HAP-1 (cell line): ENCODE measurements at regions not wholly inside any gene's neighbourhood (a gene's known extent, or its start where the extent isn't known, plus 50 kb on each side); places are given as distances from the start of the nearest gene placed in this dataset.
A peak's percentile ranks its signal among the peaks of the same experiment; 100 is the strongest.
"Not testable (repeated sequence)": the region's sequence is repeated elsewhere in the genome, so short reads cannot be mapped to it uniquely, and the experiment has no call there.

Experiments
- DNase-seq, 2 experiments: peaks; one replicate each; pipeline ENCODE4 v3.0.0-alpha.2; 2016 to 2020; ENCODE audit warnings: low spot score in 2 of 2
- H3K27me3 ChIP-seq: fragments of 250-450 bp; sonication (Bioruptor Pico); 2 replicates; pipeline ENCODE4 v1.5.1; 2020; ENCODE audit warnings: low read depth, mild to moderate bottlenecking, moderate library complexity
- H3K36me3 ChIP-seq: fragments of 250-450 bp; sonication (Bioruptor Pico); replicated peaks from 2 replicates; pipeline ENCODE4 v1.5.1; 2020; ENCODE audit warnings: mild to moderate bottlenecking
- H3K4me1 ChIP-seq: fragments of 250-450 bp; sonication (Bioruptor Pico); 2 replicates; pipeline ENCODE4 v1.5.1; 2020; ENCODE audit warnings: mild to moderate bottlenecking
- H3K4me3 ChIP-seq: fragments of 250-450 bp; sonication (Bioruptor Pico); 2 replicates; pipeline ENCODE4 v1.5.1; 2020; ENCODE audit warnings: mild to moderate bottlenecking, moderate library complexity
- H3K9me3 ChIP-seq: fragments of 250-450 bp; sonication (Bioruptor Pico); 2 replicates; pipeline ENCODE4 v1.5.1; 2020; ENCODE audit warnings: mild to moderate bottlenecking, moderate library complexity
- in situ Hi-C: fragments of 300-500 bp; cut with MboI; formaldehyde crosslinking; loops from 3 replicates; pipeline ENCODE4 v1.14.3; 2020; ENCODE audit warnings: low sequenced_read_pairs, inconsistent platforms, mixed read lengths

- no peak for DNase-seq
- no peaks in the 10 kb centered on the region for H3K27me3 ChIP-seq
- in situ Hi-C loops = no loop called here
- H3K4me3 ChIP-seq = no peak overlapping the region
- no peaks in the 10 kb centered on the region for H3K9me3 ChIP-seq
- H3K36me3 ChIP-seq = no peaks in the 10 kb centered on the region
- H3K4me1 ChIP-seq = peaks cover 4% of the 10 kb centered on the region
Measured at GRCh38 chr2:144624451-144624850, 104.5 kb upstream of the ZEB2 start.

DNA sequence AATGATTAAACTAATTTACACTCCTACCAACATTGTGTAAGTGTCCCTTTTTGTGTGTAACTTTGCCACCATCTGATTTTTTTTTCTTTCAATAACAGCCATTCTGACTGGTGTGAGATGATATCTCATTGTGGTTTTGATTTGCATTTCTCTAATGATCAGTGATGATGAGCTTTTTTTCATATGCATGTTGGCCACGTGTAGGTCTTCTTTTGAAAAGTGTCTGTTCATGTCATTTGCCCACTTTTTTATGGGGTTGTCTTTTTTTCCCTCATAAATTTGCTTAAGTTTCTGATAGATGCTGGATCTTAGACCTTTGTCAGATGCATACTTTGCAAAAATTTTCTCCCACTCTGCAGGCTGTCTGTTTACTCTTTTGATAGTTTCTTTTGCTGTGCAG is 102.5 kb upstream of the ZEB2 start:
- not testable (repeated sequence) for H3K4me3 ChIP-seq, H3K36me3 ChIP-seq, H3K9me3 ChIP-seq

DNA sequence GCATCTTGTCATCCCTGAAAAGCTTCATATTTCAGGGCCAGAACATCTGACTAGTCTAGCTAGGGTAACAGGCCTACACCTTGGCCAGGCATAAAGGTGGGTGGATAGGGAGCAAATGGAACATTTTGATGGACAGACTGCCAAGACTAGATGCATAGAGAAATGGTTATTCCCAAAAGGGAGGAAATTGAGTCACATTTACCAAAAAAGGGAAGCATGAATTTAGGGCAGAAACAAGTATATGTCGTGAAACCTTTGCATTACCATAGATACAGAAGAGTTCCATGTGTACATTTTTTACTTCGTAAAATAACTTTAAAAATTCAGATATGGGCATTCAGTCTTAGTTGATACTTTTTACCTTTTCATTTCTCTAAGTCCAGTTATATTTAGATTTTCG is 101.3 kb upstream of the ZEB2 start:
- Histone ChIP-seq H3K4me3 (no peak overlapping the region), H3K36me3 (no peaks in the 10 kb centered on the region), H3K9me3 (no peaks in the 10 kb centered on the region), H3K27me3 (no peaks in the 10 kb centered on the region), H3K4me1 (peaks cover 9% of the 10 kb centered on the region)
- in situ Hi-C loops = no loop called here
- no peak for DNase-seq

More for the DNA sequence above, 102.5 kb upstream of the ZEB2 start:
- H3K4me1 ChIP-seq, H3K27me3 ChIP-seq, in situ Hi-C loops, DNase-seq: not testable (repeated sequence)

- Histone ChIP-seq H3K4me3 (no peak overlapping the region), H3K27me3 (no peaks in the 10 kb centered on the region), H3K4me1 (peaks cover 6% of the 10 kb centered on the region), H3K9me3 (no peaks in the 10 kb centered on the region), H3K36me3 (no peaks in the 10 kb centered on the region)
- in situ Hi-C loops = no loop called here
- no peak for DNase-seq
Measured at GRCh38 chr2:144619760-144620159, 99.8 kb upstream of the ZEB2 start.

DNA sequence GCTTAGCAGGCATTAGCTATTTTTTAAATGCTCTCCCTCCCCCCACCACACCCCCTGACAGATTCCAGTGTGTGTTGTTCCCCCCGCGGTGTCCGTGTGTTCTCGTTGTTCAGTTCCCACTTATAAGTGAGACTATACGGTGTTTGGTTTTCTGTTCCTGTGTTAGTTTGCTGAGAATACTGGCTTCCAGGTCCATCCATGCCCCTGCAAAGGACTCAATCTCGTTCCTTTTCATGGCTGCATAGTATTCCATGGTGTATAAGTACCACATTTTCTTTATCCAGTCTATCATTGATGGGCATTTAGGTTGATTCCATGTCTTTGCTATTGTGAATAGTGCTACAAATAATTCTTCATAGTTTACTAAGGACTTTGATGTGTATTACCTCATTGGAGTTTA is 97.3 kb upstream of the ZEB2 start:
- H3K36me3 ChIP-seq, H3K4me1 ChIP-seq, in situ Hi-C loops, DNase-seq, H3K27me3 ChIP-seq, H3K4me3 ChIP-seq, H3K9me3 ChIP-seq: not testable (repeated sequence)

DNA sequence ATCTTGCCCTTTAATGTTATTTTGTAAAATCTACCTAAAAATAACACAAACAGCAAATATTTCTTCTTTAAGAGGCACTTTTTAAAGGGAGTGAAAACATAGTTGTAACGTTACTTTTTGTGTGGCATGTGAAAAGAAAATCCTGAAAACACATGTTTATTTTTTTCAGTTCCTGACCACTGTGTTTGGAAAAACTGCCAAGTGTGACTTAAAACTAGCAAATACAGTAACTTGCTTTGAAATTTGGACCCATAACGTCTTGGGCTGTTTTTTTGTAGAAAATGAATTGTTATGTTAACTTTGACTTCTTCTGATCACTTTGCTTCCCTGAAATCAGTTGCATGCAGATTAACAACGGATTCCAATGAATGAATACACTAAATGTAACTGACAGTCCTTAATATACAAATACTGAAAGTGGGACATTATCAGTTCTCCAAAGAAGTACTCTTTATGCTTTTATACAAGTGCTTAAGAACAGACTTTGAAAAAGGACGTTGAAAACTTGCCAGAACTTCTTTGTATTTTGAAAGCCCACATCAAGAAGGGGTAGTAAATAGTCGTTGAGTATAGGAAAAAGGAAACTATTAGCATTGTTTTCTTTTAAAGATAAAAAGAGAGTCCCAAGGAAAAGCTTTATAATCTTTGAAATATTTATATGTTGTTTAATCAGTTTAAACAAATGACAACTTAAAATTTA is 96.1 kb upstream of the ZEB2 start:
- in situ Hi-C loops = no loop called here
- H3K9me3 ChIP-seq = no peaks in the 10 kb centered on the region

DNA sequence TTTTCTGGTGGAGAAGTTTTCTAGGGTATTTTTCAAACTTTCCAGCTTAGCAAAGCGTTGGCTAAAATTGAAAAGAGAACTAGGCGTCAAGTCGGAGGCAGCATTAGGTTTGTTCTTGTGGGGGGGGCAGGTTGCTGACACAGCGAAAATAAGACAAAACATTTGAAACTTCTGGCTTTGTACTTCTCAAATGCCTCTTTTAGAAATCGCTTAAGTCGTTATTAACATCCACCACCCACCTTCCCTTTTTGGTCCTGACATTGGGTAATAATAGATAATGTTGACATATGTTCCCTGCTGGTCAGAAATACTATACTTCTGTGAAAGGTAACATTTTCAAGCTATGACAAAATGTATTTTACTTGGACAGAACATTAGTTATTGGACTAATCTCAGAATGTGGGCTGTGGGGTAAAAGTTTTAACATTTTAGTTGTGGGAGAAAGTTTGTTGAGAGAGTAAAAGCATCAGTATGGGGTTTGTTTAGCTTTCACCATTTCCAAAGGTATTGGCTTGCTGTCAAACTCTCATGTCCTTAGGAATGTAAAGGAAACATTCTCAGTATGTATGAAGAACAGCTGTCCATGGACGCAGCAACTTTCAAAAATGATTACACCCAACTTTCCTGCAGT is 88.1 kb upstream of the ZEB2 start:
- no peak overlapping the region for H3K4me3 ChIP-seq
- H3K27me3 ChIP-seq = no peaks in the 10 kb centered on the region
- no peaks in the 10 kb centered on the region; the same call in none of the 2 replicates for H3K4me1 ChIP-seq
- H3K9me3 ChIP-seq = no peaks in the 10 kb centered on the region
- H3K36me3 ChIP-seq = no peaks in the 10 kb centered on the region
- in situ Hi-C loops = no loop called here
- no peak for DNase-seq

More for the DNA sequence above, 96.1 kb upstream of the ZEB2 start:
- DNase-seq = peak in 1 of 2 experiments; percentile 32
- Histone ChIP-seq H3K36me3 (no peaks in the 10 kb centered on the region), H3K4me3 (no peak overlapping the region), H3K4me1 (peaks cover 6% of the 10 kb centered on the region), H3K27me3 (no peaks in the 10 kb centered on the region)

- DNase-seq = no peak
- Histone ChIP-seq H3K4me1 (no peaks in the 10 kb centered on the region; the same call in none of the 2 replicates), H3K27me3 (no peaks in the 10 kb centered on the region), H3K4me3 (no peak overlapping the region), H3K9me3 (no peaks in the 10 kb centered on the region), H3K36me3 (no peaks in the 10 kb centered on the region)
- in situ Hi-C loops = no loop called here
Measured at GRCh38 chr2:144607099-144607498, 87.2 kb upstream of the ZEB2 start.

GRCh38 chr2:144606466-144607095 is 86.7 kb upstream of the ZEB2 start:
- no peak for DNase-seq
- Histone ChIP-seq H3K4me1 (no peaks in the 10 kb centered on the region; the same call in none of the 2 replicates), H3K36me3 (no peaks in the 10 kb centered on the region), H3K4me3 (no peak overlapping the region), H3K27me3 (no peaks in the 10 kb centered on the region), H3K9me3 (no peaks in the 10 kb centered on the region)
- in situ Hi-C loops = no loop called here

DNA sequence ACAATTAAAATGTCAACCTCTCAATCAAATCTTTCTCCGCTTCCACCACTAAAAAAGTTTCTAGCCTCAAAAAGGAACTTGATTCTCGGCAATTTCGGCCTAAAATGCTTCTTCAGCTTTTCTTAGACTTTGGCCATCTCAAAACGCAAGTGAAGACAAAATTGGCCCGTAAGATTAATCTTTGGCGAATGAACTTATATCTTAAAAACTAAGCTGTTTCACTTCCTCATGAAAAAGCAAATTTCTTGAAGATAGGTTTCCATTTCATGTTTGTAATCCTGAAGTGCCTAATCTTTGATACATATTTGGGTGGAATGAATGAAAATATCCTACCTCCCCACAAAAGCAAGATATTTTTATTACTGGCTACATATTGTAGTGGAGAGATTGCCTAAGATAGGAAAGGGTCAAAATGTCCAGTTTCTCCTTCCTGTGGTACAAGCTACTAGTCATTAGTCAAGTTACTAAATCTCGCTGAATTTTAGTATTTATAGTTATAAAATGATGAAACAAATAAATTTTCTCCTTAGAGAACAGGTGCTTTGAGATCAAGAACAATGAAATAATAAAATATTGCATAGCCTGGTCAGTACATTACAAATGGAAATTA is 85.4 kb upstream of the ZEB2 start:
- in situ Hi-C loops = no loop called here
- DNase-seq = no peak
- Histone ChIP-seq H3K27me3 (no peaks in the 10 kb centered on the region), H3K4me3 (no peak overlapping the region), H3K9me3 (no peaks in the 10 kb centered on the region), H3K36me3 (no peaks in the 10 kb centered on the region), H3K4me1 (no peaks in the 10 kb centered on the region; the same call in none of the 2 replicates)

GRCh38 chr2:144603334-144603733 is 83.4 kb upstream of the ZEB2 start:
- in situ Hi-C loops = no loop called here
- Histone ChIP-seq H3K4me3 (no peak overlapping the region), H3K4me1 (no peaks in the 10 kb centered on the region; the same call in 1 of the 2 replicates), H3K9me3 (no peaks in the 10 kb centered on the region), H3K27me3 (no peaks in the 10 kb centered on the region), H3K36me3 (no peaks in the 10 kb centered on the region)
- no peak for DNase-seq

DNA sequence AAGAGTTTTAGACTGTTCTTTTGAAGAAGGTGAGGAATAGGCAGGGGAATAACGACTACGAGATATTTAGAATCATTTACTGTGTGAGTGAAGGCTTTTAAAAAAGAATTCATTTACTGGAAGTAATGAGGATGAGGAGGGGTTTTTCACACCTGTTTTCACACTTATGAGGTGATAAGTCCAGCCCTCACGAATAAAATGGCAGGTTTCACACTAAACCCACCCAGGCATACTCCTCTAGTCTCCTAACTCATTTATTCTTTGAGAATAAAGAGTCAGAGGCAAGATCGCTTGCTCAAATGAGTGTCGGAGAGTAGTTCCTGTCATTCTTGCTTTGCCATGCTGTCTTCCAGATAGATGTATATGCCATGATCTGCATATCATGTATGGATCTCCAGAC is 79.0 kb upstream of the ZEB2 start:
- in situ Hi-C loops = no loop called here
- no peak for DNase-seq
- Histone ChIP-seq H3K4me1 (peaks cover 16% of the 10 kb centered on the region), H3K9me3 (no peaks in the 10 kb centered on the region), H3K36me3 (no peaks in the 10 kb centered on the region), H3K4me3 (no peak overlapping the region), H3K27me3 (no peaks in the 10 kb centered on the region)

- Histone ChIP-seq H3K4me1 (peaks cover 16% of the 10 kb centered on the region), H3K27me3 (no peaks in the 10 kb centered on the region), H3K4me3 (no peak overlapping the region), H3K36me3 (no peaks in the 10 kb centered on the region), H3K9me3 (no peaks in the 10 kb centered on the region)
- DNase-seq = no peak
- in situ Hi-C loops = no loop called here
Measured at GRCh38 chr2:144597894-144598593, 78.1 kb upstream of the ZEB2 start.
